ENCODE measurements at regions not wholly inside any gene's neighbourhood (a gene's known extent, or its start where the extent isn't known, plus 50 kb on each side); places are given as distances from the start of the nearest gene placed in this dataset.

DNA sequence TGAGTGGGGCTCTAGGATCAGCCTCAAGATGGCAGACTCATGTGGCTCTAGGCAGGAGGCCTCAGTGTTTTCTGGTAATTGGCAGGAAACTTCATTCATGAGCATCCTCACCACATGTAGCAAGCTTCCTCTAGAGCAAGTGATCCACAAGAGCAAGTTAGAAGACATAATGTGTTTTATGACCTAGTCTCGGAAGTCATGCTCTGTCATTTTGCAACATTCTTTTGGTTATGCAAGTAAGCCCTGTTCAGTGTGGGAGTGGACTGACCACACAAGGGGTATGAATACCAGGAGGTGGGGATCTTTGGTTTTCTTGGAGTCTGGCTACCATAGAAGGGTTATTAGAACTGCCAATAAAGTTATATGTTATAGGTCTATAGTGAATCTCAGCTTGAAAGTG is 66.8 kb upstream of the STK39 start:
- TF ChIP-seq, protein P1, sequence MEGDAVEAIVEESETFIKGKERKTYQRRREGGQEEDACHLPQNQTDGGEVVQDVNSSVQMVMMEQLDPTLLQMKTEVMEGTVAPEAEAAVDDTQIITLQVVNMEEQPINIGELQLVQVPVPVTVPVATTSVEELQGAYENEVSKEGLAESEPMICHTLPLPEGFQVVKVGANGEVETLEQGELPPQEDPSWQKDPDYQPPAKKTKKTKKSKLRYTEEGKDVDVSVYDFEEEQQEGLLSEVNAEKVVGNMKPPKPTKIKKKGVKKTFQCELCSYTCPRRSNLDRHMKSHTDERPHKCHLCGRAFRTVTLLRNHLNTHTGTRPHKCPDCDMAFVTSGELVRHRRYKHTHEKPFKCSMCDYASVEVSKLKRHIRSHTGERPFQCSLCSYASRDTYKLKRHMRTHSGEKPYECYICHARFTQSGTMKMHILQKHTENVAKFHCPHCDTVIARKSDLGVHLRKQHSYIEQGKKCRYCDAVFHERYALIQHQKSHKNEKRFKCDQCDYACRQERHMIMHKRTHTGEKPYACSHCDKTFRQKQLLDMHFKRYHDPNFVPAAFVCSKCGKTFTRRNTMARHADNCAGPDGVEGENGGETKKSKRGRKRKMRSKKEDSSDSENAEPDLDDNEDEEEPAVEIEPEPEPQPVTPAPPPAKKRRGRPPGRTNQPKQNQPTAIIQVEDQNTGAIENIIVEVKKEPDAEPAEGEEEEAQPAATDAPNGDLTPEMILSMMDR (IDR thresholded peaks at IDR 0.05) = no peak
- TF ChIP-seq SIN3A (IDR thresholded peaks at IDR 0.05; ENCODE audit: borderline replicate concordance, insufficient read depth, low read depth, low read length) (no peak), POLR2AphosphoS5 (IDR thresholded peaks at IDR 0.05; ENCODE audit: low read depth, low read length) (no peak), TCF7L2 (IDR thresholded peaks at IDR 0.05; ENCODE audit: low read depth, low read length) (no peak)
- TF ChIP-seq, protein P2, sequence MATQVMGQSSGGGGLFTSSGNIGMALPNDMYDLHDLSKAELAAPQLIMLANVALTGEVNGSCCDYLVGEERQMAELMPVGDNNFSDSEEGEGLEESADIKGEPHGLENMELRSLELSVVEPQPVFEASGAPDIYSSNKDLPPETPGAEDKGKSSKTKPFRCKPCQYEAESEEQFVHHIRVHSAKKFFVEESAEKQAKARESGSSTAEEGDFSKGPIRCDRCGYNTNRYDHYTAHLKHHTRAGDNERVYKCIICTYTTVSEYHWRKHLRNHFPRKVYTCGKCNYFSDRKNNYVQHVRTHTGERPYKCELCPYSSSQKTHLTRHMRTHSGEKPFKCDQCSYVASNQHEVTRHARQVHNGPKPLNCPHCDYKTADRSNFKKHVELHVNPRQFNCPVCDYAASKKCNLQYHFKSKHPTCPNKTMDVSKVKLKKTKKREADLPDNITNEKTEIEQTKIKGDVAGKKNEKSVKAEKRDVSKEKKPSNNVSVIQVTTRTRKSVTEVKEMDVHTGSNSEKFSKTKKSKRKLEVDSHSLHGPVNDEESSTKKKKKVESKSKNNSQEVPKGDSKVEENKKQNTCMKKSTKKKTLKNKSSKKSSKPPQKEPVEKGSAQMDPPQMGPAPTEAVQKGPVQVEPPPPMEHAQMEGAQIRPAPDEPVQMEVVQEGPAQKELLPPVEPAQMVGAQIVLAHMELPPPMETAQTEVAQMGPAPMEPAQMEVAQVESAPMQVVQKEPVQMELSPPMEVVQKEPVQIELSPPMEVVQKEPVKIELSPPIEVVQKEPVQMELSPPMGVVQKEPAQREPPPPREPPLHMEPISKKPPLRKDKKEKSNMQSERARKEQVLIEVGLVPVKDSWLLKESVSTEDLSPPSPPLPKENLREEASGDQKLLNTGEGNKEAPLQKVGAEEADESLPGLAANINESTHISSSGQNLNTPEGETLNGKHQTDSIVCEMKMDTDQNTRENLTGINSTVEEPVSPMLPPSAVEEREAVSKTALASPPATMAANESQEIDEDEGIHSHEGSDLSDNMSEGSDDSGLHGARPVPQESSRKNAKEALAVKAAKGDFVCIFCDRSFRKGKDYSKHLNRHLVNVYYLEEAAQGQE (IDR thresholded peaks at IDR 0.05; ENCODE audit: insufficient read depth in 1 of 2, low read depth in 2 of 2, low read length in 1 of 2) = no peak

All from Panc1 (cell line).